ENCODE measurements at regions not wholly inside any gene's neighbourhood (a gene's known extent, or its start where the extent isn't known, plus 50 kb on each side); places are given as distances from the start of the nearest gene placed in this dataset.

DNA sequence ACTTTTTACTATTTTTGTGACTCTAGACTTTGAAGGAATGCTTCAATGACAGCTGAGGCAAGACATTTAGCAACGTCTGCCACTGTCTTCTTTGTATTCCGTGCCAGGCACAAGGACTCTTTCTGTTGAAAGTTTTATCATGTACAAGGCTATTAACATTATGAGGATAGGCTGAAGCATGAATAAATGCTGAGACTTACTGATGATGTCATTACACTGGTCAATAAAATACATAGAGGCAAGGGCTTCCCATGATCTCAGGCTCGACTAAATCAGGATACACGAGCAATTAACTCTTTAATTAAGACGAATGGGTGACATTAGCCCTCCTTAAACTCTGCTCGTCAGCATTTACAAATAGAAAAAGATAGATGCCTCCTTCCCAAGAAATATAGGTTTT, 1393.3 kb upstream of the WWC1 start:
- no peak overlapping the region for H3K4me3 Mint-ChIP-seq
- H3K27ac Mint-ChIP-seq: no peak overlapping the region
- TF ChIP-seq GRHL2 (CRISPR knock-in tag; IDR thresholded peaks at IDR 0.05; ENCODE audit: insufficient replicate concordance, severe bottlenecking) (no peak), EMX1 (CRISPR knock-in tag; IDR thresholded peaks at IDR 0.05) (no peak), PRRX2 (CRISPR knock-in tag; IDR thresholded peaks at IDR 0.05) (no peak), TP53 (CRISPR knock-in tag; IDR thresholded peaks at IDR 0.05) (no peak), ZNF317 (CRISPR knock-in tag; IDR thresholded peaks at IDR 0.05; ENCODE audit: borderline replicate concordance, low read depth) (no peak), CBFB (CRISPR knock-in tag; IDR thresholded peaks at IDR 0.05; ENCODE audit: low read depth) (no peak), TEAD1 (CRISPR knock-in tag; IDR thresholded peaks at IDR 0.05) (no peak), ZNF416 (CRISPR knock-in tag; IDR thresholded peaks at IDR 0.05) (no peak)
- TF ChIP-seq, protein P1, sequence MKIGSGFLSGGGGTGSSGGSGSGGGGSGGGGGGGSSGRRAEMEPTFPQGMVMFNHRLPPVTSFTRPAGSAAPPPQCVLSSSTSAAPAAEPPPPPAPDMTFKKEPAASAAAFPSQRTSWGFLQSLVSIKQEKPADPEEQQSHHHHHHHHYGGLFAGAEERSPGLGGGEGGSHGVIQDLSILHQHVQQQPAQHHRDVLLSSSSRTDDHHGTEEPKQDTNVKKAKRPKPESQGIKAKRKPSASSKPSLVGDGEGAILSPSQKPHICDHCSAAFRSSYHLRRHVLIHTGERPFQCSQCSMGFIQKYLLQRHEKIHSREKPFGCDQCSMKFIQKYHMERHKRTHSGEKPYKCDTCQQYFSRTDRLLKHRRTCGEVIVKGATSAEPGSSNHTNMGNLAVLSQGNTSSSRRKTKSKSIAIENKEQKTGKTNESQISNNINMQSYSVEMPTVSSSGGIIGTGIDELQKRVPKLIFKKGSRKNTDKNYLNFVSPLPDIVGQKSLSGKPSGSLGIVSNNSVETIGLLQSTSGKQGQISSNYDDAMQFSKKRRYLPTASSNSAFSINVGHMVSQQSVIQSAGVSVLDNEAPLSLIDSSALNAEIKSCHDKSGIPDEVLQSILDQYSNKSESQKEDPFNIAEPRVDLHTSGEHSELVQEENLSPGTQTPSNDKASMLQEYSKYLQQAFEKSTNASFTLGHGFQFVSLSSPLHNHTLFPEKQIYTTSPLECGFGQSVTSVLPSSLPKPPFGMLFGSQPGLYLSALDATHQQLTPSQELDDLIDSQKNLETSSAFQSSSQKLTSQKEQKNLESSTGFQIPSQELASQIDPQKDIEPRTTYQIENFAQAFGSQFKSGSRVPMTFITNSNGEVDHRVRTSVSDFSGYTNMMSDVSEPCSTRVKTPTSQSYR (CRISPR knock-in tag; IDR thresholded peaks at IDR 0.05): no peak
- TF ChIP-seq, protein P2, sequence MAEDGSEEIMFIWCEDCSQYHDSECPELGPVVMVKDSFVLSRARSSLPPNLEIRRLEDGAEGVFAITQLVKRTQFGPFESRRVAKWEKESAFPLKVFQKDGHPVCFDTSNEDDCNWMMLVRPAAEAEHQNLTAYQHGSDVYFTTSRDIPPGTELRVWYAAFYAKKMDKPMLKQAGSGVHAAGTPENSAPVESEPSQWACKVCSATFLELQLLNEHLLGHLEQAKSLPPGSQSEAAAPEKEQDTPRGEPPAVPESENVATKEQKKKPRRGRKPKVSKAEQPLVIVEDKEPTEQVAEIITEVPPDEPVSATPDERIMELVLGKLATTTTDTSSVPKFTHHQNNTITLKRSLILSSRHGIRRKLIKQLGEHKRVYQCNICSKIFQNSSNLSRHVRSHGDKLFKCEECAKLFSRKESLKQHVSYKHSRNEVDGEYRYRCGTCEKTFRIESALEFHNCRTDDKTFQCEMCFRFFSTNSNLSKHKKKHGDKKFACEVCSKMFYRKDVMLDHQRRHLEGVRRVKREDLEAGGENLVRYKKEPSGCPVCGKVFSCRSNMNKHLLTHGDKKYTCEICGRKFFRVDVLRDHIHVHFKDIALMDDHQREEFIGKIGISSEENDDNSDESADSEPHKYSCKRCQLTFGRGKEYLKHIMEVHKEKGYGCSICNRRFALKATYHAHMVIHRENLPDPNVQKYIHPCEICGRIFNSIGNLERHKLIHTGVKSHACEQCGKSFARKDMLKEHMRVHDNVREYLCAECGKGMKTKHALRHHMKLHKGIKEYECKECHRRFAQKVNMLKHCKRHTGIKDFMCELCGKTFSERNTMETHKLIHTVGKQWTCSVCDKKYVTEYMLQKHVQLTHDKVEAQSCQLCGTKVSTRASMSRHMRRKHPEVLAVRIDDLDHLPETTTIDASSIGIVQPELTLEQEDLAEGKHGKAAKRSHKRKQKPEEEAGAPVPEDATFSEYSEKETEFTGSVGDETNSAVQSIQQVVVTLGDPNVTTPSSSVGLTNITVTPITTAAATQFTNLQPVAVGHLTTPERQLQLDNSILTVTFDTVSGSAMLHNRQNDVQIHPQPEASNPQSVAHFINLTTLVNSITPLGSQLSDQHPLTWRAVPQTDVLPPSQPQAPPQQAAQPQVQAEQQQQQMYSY (CRISPR knock-in tag; IDR thresholded peaks at IDR 0.05): no peak
- TF ChIP-seq, protein P3, sequence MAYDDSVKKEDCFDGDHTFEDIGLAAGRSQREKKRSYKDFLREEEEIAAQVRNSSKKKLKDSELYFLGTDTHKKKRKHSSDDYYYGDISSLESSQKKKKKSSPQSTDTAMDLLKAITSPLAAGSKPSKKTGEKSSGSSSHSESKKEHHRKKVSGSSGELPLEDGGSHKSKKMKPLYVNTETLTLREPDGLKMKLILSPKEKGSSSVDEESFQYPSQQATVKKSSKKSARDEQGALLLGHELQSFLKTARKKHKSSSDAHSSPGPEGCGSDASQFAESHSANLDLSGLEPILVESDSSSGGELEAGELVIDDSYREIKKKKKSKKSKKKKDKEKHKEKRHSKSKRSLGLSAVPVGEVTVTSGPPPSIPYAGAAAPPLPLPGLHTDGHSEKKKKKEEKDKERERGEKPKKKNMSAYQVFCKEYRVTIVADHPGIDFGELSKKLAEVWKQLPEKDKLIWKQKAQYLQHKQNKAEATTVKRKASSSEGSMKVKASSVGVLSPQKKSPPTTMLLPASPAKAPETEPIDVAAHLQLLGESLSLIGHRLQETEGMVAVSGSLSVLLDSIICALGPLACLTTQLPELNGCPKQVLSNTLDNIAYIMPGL (CRISPR knock-in tag; IDR thresholded peaks at IDR 0.05): no peak
- TF ChIP-seq, protein P4, sequence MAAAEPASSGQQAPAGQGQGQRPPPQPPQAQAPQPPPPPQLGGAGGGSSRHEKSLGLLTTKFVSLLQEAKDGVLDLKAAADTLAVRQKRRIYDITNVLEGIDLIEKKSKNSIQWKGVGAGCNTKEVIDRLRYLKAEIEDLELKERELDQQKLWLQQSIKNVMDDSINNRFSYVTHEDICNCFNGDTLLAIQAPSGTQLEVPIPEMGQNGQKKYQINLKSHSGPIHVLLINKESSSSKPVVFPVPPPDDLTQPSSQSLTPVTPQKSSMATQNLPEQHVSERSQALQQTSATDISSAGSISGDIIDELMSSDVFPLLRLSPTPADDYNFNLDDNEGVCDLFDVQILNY (CRISPR knock-in tag; IDR thresholded peaks at IDR 0.05): no peak
- TF ChIP-seq, protein P5, sequence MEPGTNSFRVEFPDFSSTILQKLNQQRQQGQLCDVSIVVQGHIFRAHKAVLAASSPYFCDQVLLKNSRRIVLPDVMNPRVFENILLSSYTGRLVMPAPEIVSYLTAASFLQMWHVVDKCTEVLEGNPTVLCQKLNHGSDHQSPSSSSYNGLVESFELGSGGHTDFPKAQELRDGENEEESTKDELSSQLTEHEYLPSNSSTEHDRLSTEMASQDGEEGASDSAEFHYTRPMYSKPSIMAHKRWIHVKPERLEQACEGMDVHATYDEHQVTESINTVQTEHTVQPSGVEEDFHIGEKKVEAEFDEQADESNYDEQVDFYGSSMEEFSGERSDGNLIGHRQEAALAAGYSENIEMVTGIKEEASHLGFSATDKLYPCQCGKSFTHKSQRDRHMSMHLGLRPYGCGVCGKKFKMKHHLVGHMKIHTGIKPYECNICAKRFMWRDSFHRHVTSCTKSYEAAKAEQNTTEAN (CRISPR knock-in tag; IDR thresholded peaks at IDR 0.05): no peak
- TF ChIP-seq, protein P6, sequence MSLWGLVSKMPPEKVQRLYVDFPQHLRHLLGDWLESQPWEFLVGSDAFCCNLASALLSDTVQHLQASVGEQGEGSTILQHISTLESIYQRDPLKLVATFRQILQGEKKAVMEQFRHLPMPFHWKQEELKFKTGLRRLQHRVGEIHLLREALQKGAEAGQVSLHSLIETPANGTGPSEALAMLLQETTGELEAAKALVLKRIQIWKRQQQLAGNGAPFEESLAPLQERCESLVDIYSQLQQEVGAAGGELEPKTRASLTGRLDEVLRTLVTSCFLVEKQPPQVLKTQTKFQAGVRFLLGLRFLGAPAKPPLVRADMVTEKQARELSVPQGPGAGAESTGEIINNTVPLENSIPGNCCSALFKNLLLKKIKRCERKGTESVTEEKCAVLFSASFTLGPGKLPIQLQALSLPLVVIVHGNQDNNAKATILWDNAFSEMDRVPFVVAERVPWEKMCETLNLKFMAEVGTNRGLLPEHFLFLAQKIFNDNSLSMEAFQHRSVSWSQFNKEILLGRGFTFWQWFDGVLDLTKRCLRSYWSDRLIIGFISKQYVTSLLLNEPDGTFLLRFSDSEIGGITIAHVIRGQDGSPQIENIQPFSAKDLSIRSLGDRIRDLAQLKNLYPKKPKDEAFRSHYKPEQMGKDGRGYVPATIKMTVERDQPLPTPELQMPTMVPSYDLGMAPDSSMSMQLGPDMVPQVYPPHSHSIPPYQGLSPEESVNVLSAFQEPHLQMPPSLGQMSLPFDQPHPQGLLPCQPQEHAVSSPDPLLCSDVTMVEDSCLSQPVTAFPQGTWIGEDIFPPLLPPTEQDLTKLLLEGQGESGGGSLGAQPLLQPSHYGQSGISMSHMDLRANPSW (CRISPR knock-in tag; conservative IDR thresholded peaks at IDR 0.05; ENCODE audit: low read depth): no peak
- POLR2A ChIA-PET: no interaction called here
- ATAC-seq (no peak), DNase-seq (ENCODE audit: low spot score) (no peak)
- H3K9me3 Mint-ChIP-seq: no peaks in the 10 kb centered on the region
- H3K27me3 Mint-ChIP-seq (ENCODE audit: low read depth): no peaks in the 10 kb centered on the region
- CTCF ChIA-PET: no interaction called here
- no peaks in the 10 kb centered on the region for H3K4me1 Mint-ChIP-seq
- H3K36me3 Mint-ChIP-seq: no peaks in the 10 kb centered on the region
